ENCODE measurements at regions not wholly inside any gene's neighbourhood (a gene's known extent, or its start where the extent isn't known, plus 50 kb on each side); places are given as distances from the start of the nearest gene placed in this dataset.

DNA sequence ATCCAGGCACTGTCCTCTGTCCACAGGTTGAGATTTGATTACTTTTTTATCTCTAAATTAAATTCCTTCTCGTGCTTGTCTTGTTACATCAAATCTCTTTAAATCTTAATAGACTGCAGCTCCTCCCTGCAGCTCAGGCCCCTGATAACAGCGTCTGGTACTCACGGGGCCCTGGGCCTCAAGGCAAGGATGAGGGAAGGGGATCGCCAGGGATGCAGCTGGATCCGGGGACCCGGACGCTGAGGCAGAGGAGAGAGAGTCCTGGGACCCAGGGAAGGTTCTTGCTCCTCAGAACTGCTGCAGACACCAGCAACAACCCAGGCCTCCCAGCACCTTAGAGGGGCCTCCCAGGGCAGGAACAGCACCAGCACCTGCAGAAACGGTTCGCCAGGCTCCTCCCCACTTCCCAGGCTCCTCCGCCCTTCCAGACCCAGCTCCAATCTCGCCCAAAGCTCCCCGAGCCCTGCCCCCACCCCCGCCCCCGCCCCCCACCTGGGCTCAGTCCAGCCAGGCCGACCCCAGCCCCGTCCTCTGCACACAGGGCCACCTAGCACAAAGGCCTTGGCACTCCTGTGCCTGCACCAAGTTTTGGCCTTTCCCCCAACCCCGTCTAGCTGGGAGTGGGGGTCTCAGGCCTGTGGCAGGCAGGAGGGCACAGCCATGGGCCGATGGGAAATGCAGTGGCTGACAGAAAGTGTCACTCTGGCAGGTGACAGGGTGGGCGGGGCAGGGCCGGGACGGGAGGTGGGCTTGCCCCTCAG, 60.3 kb upstream of the GALNT9 start:
- no peak overlapping the region for H3K27ac ChIP-seq
- no peak for TF ChIP-seq ZFX (IDR thresholded peaks at IDR 0.05)
- TF ChIP-seq, protein P1, sequence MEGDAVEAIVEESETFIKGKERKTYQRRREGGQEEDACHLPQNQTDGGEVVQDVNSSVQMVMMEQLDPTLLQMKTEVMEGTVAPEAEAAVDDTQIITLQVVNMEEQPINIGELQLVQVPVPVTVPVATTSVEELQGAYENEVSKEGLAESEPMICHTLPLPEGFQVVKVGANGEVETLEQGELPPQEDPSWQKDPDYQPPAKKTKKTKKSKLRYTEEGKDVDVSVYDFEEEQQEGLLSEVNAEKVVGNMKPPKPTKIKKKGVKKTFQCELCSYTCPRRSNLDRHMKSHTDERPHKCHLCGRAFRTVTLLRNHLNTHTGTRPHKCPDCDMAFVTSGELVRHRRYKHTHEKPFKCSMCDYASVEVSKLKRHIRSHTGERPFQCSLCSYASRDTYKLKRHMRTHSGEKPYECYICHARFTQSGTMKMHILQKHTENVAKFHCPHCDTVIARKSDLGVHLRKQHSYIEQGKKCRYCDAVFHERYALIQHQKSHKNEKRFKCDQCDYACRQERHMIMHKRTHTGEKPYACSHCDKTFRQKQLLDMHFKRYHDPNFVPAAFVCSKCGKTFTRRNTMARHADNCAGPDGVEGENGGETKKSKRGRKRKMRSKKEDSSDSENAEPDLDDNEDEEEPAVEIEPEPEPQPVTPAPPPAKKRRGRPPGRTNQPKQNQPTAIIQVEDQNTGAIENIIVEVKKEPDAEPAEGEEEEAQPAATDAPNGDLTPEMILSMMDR (conservative IDR thresholded peaks at IDR 0.05) = no peak

DNA sequence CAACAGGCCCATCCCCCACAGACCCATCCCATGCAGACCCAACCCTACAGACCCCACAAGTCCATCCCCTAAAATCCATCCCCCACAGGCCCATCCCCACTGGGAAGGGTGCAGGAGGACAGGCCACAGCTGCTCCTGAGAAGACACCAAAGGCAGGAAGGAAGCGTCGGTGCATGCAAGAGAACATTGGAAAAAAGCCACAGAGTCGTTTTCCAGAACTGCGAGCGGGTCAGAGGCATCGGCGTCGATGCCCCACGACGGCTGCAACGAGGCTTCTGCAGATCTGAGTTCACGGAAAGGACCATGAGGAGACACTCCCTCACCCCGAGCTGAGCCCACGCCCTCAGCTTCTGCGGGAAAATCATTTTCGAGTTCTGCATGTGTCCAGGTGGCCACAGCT, 59.6 kb upstream of the GALNT9 start:
- TF ChIP-seq, protein P1 (conservative IDR thresholded peaks at IDR 0.05) = no peak
- TF ChIP-seq ZFX (IDR thresholded peaks at IDR 0.05) = no peak
- H3K27ac ChIP-seq = no peak overlapping the region

DNA sequence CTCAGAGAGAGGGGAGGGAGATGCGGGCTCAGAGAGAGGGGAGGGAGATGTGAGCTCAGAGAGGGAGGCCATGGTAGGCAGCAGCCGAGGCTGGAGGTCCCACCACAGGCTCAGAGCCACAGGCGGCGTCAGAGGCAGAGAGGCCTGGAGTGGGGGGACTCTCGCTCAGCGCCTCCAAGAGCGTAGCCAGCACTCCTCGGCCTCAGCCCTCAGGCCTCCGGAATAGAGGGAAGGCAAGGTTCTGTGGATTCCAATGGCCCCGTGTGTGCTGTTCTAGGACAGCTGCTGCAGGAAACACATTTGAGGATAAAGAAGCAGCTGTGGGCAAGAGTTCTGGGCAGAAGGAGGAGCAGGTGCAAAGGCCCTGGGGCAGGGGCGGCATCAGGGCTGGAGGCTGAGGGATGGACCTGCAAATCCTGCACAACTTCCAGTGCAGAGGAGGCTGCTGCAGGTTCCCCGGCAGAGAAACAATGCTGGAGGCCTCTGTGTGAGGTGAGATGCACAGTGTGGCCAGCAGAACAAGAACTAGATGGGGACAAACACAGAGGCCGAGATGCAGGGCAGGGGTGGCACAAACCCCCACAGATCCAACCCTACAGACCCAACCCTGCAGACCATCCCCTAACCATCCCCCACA, 59.1 kb upstream of the GALNT9 start:
- TF ChIP-seq ZFX (IDR thresholded peaks at IDR 0.05) = no peak
- TF ChIP-seq, protein P1 (conservative IDR thresholded peaks at IDR 0.05) = no peak
- no peak overlapping the region for H3K27ac ChIP-seq

DNA sequence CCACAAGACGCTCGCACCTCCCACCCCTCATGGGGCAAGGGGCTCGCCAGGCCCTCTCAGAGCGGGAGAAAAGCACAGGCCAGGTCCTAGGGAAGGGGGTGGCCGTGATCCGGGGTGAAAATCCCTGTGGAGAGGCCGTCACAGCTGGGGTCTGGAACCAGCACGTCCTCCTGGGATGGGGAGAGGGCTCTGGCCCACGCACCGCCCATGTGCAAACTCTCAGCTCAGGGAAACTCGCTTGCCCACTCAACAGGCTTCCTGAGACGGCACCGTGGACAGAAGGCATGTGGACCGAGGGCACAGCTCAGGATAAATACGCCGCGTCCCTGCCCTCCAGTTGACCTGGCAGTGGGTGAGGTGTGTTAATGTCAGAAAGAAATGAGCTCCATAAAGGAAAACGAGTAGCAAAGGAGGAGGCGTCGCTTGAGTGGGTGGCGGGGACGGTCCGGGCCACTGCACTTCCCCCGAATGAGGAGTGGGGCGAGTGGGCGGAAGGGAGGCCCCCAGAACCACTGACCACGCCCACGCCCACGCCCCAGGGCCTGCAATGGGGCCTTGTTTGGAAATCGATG, 57.6 kb upstream of the GALNT9 start:
- TF ChIP-seq ZFX (IDR thresholded peaks at IDR 0.05) = no peak
- TF ChIP-seq, protein P1 (conservative IDR thresholded peaks at IDR 0.05) = no peak
- H3K27ac ChIP-seq = no peak overlapping the region

DNA sequence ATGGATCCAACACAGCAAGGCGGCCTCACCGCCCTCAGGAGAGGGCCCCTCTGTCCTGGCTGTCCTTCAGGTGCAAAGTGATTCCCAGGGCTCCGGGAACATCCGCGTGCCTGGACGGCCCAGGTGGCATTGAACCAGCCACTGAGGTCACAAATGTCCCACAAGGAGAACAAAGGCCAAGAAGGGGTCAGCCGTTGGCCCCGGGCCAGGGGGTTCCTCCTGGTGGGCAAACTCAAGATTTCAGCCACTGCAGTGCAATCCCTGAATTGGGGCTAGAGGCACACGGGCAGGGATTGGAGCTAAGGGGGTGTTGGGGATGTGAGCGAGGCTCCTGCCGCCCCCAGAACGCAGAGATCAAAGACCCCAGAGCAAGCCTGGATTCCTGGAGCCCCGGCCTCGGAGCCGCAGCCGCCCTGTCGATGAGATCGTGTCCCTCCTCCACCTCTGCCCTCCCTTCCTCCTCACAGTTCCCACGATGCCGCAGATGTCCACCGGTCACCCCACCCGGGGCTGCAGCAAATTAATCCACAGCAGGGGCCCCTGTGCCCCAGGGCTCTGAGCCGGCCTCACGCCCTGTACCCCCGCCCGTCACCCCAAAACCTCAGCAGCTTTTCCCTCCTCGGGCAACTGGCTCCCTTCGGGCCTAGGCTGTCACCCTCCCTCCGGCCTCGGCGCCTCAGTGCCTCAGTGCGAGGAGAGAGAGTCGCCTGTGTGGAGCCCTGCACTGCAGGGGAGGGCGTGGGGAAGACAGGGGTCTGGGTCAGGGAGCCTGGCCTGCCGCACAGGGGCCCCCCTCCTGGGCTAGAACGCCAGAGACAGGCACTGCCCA, 56.7 kb upstream of the GALNT9 start:
- TF ChIP-seq ZFX (IDR thresholded peaks at IDR 0.05) = no peak
- TF ChIP-seq, protein P1 (conservative IDR thresholded peaks at IDR 0.05) = no peak
- H3K27ac ChIP-seq = no peak overlapping the region

DNA sequence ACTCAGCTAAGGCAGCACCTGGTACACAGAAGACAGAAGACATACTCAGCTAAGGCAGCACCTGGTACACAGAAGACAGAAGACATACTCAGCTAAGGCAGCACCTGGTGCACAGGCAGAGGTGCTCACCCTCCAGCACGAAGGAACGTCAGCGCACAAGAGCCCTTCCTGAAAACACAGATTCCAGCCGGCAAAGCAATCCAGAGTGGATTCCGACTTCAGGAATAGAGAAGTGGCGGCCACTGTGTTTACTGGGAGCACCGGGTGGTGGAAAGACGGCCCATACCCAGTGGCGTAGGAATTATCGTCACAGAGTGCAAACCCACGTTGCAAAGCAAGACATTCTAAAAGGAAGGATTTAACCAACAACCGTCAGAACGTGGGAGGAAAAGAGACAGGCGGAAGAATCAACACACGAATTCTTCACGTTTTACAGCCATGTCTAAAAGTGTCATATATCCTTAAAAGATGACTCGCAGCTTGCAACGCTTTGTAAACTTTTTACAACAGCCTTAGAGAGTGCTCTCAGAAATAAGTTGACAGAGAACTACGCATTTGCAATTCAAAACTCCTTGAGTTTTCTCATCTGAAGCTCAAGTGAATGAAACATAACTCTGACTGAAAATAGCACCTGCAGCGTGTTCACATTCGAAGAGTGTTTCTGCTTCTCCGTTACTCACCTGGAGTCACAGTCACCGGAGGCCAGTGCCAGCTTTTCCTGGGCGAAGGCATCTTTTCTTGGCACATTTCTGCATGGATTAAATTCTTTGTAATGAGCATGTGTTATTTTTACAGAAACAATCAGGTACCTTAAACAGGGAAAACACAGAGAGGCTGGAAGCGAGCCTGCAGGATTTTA, 55.8 kb upstream of the GALNT9 start:
- no peak overlapping the region for H3K27ac ChIP-seq
- TF ChIP-seq ZFX (IDR thresholded peaks at IDR 0.05) = no peak
- TF ChIP-seq, protein P1 (conservative IDR thresholded peaks at IDR 0.05) = no peak

Measured in C4-2B (cell line).